ELF-1 (cell line): ENCODE measurements at regions not wholly inside any gene's neighbourhood (a gene's known extent, or its start where the extent isn't known, plus 50 kb on each side); places are given as distances from the start of the nearest gene placed in this dataset.

Source experiments
- DNase-seq: peaks from one replicate; pipeline ENCODE4 v3.0.0-alpha.2; 2016; ENCODE audit warnings: low read depth, low spot score

DNA sequence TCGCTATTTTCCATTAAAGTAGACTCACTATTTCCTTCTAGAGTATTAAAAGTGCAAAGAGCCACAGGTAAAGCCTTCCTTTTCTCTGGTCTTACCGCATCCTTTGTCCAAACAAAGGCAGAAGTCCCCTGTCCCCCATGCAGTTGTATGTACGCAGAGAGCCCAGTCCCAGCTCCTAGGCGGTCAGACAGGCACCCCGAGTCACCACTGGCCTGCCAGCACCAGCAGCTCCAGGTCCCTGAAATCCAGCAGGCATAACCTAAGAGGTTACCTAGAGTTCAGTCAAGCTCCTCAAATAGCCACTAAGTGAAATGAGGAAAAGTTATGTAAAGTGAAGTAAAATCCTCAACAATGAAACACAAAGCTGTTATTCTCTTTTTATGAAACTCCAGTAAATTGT, 60.4 kb upstream of the TWIST2 start:
- DNase-seq = no peak

DNA sequence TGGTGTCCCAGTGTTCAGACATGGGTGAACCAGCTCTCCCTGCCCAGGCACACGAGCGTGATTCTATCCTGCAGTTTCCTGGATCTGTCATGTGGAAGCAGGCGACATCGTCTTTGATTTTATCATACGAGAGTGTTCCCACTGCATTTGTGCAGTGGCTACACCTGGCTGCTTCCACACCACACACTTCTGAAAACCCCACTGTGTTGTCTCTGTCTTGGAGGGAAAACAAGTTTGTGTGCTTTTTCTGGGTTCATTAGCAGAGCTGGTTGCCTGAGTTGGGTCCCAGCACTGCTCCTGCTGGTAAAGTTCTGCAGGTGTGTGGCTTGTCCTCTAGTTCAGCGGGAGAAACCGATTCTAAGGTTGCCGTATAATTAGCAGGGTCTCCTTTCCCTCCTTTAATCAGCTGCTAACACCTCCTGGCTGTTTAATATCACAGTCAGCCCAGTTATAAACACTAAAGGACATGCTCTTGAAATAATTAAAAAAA, 58.5 kb upstream of the TWIST2 start:
- no peak for DNase-seq

DNA sequence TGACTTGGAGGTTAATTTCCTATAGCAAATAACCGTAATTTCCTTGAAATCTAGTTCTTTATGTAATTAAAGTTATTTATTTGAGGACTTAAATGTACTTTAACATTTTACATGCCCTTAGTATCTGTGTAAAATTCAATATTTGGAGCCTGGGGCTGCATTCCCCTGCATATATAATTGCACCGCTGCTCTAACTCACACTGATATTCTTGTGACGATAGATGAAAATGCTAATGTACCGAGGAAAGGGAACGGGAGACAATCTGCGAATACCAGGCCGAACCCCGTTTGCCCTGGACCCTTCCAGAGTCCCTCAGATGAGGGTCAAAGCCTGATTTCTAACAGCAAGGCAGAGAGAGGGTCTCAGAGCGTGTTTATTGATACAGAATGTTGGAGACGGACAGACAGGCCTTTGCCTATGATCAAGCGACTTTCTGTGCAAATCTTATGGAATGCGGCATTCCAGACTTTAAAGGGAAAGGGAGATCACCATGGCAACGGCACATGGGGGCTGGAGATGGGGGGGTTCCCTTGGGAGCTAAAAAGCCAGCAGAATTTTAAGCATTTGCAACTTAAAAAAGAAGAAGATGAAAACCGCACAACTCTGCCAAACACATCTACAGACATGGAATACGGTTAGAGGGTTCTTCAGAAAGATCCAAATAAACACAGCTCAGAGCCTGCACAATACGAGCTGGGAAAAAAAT, 57.6 kb upstream of the TWIST2 start:
- DNase-seq = no peak

DNA sequence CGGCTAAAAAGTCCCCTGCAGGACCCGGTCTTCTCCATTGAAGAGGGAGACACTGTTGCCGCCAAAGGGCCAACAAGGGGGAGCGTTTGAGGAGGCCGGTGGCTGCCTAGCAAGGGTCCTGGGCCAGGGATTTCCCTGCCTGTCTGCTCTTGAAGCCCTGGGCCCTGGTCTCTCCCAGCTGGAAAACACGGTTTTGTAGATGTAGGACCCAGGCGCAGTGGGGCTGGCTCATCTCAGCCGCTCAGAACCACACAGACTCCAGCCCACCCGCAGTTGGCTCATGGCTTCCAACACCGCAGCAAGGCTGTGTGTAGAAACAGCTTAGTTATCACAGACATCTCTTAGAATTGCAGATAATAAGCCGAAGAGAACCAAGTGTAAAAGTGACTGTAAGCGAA, 57.1 kb upstream of the TWIST2 start:
- no peak for DNase-seq

DNA sequence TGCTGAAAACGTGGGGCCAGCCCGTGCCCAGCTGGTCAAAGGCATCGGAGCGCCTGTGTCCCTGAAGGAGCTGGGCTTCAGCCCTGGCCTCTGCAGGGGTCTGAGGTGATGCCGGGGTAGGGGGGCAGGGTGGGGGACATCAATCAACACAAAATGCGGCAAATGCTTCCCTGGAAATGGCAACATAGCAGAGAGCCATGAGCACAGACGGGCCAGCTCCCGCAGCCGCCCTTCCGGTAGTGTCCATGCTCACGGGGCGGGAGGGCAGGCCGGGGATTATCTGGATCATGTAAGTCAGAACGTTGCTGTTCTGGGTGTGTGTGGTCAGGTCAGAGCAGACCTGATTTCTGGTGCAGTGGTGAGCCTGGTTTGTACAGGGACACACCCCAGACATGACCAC, 56.5 kb upstream of the TWIST2 start:
- DNase-seq = no peak

DNA sequence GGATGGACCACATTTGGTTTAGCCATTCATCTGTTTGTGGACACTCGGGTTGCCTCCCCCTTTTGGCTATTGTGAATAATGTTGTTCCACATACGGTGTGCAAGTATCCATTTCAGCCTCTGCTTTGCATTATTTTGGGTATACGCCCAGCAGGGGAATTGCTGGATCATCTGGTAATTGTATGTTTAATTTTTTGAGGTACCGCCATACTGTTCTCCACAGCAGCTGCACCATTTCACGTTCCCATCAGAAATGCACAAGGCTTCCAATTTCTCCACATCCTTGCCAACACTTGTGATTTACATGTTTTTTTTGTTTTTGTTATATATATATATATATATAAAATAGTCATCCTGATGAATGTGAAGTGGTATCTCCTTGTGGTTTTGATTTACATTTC, 54.6 kb upstream of the TWIST2 start:
- no peak for DNase-seq

DNA sequence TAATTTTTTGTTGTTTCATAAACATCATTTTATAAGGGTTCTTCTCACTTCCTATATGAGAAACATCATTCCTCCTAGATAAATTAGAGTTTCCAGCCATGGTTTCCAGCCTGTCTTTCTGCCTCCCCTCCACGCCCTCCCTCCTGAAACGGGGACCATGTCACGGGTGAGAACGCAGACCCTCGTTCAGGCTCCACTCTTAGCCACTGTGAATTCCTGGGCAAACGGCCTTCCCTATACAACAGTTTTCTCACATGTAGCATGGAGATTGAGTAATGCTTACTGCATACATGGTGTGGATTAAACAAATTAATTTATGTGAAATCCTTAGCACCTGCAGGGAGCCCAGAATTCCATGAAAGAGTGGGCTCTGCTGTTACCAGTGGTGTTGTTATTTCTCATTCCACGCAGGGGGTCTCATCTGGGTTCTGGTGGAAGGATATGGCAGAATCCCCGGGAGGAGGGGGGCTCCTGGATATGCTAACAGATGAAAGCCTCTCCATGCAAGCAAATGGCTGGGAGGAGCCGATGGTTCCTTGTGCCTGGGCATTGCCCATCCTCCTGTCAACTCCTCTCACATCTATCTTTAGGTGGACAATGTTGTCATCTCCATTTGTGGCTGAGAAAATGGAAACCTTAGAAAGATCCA, 54.0 kb upstream of the TWIST2 start:
- DNase-seq = no peak

DNA sequence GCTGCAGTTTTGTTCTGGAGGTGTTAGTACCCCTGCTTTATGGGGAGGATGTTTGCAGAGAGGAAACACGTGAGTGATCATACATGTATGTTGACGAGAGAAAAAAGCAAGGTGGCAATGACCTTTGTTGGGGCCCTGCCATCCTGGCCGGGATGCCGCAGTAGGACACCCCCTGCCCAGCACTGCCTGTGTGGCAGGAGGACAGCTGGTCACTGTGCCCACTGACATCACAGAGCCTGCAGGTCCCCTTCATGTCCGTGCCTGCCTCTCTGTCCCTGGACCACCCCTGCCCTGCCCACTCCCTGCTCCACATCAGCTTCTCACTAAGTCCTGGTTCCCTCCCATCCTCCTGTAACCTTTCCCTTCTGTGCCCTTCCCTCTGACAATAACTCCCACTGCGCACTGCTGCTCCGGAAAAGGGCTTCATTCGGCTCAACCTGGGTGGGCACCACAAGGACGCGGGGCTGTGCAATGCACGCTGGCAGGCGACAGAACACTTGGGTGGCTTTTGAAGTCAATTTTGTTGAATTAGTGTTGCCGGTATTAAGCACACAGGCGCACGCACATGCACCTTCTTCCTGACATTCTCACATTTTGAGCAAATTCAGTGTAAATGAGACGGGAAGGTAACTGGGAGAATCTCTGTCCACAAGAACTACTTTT, 51.5 kb upstream of the TWIST2 start:
- no peak for DNase-seq

DNA sequence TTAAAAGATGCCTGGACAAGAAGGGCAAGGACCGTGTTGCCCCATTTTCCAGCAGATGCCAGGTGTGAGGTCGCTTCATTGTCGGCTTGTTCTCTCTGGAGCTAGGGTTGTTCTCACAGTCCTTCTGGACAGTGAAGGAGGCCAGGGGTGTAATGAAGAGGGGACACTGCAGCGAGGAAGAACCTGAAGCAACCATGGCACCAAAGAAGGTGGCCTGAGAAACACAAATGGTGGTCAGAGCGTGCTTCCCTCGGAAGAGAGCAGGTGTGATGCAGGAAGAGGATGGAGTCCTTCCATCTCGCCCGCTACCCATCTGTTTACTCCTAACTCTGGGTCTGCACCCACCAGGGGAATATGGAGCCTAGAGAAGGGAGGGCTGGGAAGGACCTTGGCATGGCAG, 50.3 kb upstream of the TWIST2 start:
- no peak for DNase-seq
